HG03045 (cell line): ENCODE measurements at regions not wholly inside any gene's neighbourhood (a gene's known extent, or its start where the extent isn't known, plus 50 kb on each side); places are given as distances from the start of the nearest gene placed in this dataset.
"Not testable (repeated sequence)": the region's sequence is repeated elsewhere in the genome, so short reads cannot be mapped to it uniquely, and the experiment has no call there.

Experiments used
- ATAC-seq: cut with Tn5 transposase; IDR thresholded peaks from one replicate; pipeline ENCODE4 v1.9.1; 2021; ENCODE audit warnings: mild to moderate bottlenecking, moderate library complexity; ENCODE audit not compliant: unreplicated experiment

DNA sequence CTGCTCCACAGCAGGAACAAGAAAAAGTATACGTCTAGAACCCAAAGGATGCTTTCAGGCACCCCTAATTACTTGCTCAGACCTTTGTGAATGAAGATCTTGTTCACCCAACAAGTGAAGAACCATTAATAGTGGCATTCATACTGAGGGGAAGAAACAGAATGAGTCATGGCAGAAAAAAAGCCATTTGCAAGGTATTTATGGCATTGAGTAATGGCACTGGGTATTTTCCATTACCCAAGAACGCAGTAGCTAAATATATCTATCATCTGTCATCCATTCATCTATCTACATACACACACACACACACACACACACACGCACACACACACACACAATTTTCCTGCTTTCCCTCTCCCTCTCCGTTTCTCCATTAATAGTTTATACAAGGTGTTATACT is 56.4 kb upstream of the XIRP2 start:
- ATAC-seq: no peak

DNA sequence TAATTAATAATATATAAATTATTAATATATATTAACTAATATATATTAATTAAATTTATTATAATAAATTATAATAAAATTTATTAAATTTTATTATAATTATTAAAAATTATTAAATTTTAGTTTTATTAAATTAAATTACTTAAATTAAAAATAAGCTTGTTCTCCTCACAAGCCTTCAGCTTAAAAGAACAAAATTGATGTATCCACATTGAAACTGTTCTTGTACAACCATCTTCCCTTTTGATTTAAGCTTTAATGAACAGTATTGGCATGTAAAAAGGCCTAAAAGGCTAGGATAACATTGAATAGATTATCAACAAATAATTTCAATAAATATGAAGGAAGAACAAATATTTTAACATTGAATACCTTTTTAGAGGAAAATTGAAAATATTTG is 62.4 kb upstream of the XIRP2 start:
- ATAC-seq: no peak

DNA sequence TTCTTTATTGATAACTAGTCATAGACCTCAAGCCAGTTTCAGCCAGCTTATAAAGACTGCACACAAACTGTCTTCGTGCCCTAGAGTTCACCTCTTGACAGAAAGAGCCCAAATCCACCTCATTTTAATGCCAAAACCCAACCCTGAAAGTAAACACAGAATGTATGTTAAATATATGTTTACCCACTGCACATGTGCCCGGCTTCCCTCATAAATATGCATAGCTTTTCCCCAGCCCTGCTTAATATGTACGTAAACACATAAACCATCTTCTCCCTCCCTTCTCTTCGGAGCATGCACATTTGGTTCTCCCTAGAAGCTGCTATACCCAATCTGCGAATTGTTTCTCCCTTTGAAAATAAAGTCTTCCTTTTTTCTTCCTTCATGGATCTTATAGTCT is 73.9 kb upstream of the XIRP2 start:
- no peak for ATAC-seq

DNA sequence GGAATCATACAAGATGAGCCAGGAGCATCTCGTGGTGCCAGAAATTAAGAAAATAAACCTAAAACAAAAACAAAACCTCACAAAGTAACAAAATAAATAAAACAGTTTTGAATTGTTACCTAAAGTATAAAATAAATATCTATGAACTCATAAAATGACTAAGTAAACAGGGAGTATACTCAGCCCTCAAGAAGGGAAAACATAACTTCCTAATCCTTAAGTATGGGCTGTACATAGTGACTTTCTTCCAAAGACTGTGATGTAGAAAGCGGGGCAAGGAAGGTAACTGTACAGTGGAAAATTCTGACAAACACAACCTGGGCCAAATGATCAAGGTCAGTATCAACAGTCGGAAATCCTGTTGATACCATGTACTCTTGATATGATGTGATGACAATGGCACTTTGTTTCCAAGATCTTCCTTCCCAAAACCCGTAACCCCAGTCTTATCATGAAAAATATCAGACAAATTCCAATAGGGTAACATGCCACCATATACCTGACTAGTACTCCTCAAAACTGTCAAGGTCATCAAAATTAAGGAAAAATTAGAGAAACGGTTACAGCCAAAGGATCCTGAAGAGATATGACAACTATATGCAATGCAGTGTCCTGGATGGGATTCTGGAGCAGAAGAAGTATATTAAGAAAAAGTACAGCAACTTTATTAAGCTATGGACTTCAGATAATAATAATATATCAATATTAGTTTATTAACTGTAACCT is 76.0 kb upstream of the XIRP2 start:
- no peak for ATAC-seq

DNA sequence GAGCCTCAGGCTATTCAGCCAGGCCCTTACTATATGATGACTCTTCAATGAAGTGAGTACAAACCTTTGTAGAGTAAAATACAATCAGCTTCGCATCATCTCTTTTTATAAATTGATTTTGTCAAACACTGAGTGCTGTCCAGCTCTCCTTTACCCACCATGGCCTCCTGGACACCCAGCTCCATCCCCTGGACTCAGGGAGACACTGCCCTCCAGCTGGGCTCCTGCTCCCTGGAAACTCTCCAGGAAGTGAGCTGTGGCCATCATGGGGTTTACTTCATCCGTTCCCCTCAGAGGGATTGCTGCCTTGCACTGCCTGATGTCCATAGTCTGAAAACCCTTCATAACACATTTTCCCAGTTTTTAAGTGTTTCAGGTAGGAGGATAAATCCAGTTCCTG is 82.5 kb upstream of the XIRP2 start:
- no peak for ATAC-seq

DNA sequence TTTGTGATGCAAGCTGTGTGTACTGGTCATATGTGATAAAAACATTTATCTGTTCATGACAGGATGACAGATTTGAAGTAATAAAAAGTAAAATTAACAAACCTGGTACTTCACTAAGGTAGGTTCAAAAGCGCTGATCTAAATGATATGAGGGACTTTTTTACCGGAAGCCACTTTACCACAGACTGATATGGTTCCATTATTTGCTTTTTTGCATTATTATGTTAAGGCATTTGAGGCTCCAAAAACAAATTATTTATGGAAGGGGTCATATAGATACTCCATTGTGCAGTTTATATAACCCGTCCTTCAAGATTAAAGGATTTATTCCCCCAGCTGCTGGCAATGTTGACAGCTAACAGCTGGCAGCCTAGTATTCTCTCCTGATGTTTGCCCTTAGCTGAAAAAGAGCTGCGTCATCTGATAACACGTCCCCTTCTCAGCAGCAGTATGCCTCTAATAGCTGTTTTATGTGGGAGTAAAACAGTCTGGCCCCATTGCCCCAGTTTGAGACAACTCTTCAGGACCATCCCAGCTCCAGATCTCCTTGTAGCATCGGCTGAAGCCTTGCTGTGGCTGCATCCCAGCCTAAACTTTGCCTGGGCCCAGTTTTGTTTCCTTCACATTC is 84.8 kb upstream of the XIRP2 start:
- ATAC-seq: no peak

DNA sequence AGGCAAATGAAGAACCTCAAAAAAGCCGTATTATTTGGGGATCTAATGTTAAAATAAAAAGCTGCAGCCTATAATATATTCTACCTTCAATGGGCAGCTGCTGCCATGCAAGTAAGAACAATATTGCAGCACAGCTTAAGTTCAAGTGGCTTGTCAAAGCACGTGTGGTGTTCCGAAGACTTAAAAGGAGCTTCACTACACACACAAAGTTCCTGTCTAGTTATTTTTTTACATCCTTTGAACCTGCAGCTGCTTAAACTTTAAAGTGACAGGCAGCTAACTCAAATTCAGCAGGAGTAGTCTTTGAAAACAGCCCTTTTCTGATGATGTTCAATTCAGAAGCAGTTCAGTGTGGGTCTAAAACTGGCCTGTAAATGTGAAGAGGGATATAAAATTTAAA is 85.8 kb upstream of the XIRP2 start:
- ATAC-seq: no peak

DNA sequence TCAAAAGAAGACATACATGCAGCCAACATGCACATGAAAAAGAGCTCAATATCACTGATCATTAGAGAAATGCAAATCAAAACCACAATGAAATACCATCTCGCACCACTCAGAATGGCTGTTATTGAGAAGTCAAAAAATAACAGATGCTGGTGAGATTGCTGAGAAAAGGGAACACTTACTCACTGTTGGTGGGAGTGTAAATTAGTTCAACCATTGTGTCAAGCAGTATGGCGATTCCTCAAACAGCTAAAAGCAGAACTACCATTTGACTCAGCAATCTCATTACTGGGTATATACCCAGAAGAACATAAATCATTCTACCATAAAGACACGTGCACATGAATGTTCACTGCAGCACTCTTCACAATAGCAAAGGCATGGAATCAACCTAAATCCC is 95.5 kb upstream of the XIRP2 start:
- ATAC-seq: no peak

DNA sequence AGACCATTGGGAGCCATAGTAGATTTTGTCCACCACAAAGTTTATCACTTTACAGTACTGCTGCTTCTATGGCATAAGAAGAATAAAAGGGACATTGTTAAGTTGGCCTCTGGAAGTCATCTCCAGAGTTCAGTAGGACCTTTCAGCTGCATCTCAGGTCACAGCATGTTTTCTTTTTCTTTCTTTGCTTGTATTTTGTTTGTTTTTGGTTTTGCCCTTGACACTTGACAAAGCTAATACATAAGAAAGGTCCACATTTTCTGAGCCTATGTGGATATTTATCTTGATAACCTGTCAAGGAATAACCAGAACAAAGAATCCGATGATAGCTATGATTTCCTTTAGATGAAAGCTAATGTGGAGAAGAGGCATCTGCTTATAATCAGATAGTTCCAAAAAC is 101.6 kb upstream of the XIRP2 start:
- no peak for ATAC-seq

DNA sequence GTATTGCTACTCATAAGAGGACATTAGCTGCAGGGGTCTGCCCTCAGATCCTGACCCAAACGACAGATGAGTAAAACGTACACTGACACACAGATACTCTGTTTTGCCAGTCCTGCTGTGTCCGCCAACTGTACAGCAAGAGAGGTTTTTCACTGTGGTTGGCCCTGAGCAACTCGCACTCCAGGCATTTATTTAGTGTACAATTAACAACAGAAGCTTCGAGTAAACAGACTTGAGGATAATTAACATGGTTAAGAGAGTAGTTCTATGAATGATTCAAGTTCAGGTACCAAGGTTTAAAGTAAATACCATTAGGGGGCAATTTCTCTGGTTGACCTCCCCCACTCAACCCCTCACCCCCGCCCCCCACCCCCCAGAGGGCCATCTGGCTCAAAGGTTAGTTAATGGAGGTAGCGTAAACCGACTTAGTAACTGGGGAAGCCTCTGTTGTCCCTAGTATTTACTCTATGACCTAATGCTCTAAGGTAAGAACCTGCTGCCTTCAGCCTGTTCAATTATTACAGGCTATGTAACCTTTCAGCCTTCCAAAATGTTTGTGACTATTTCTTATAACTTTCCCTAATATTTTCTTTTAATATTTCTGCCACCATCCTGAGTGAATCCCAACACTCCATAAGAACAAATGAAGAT is 103.9 kb upstream of the XIRP2 start:
- no peak for ATAC-seq

DNA sequence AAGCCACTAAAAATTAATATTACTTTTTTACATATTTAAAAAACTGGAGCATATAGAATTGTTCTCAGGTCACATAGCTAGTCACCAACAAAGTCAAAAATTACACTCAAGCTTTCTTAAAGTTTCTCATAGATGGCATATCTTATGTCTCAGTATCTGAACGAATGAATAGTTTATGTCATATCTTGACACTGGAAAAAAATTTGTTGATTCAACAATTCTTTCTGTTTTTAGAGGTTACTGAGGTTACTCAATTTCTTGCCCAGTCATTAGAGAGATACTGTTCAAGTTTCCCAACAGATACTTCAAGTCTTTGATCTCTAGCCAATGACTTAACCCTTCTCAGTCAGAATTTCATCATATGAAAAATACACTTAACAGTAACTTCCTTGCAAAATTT is 113.1 kb upstream of the XIRP2 start:
- no peak for ATAC-seq

DNA sequence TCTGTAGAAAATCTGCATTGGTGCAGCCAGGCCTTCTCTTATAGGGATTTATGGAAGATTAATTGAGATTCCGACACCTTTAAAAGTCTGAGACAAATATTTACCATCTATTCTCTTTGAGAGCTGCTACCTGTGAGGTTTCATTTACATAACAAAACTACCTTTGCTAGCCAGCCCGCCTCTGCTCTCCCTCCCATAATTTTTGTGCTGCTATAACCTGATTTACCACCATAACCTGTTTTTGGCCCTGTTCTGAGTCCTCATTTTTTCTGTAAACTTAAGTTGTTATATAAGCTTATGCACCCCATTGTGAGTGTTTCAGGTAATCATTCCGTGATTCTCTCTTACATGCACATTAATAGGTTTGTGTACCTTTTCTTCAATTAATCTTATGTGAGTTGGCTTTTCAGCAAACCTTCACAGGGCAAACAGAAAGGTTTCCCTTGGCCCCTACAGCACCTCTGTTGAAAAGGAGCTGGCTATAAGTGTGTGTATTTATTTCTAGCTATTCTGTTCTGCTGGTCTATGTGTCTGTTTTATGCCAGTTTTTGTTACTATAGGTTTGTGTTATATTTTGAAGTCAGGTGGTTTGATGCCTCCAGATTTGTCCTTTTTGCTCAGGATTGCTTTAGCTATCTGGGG is 114.9 kb upstream of the XIRP2 start:
- ATAC-seq: no peak

DNA sequence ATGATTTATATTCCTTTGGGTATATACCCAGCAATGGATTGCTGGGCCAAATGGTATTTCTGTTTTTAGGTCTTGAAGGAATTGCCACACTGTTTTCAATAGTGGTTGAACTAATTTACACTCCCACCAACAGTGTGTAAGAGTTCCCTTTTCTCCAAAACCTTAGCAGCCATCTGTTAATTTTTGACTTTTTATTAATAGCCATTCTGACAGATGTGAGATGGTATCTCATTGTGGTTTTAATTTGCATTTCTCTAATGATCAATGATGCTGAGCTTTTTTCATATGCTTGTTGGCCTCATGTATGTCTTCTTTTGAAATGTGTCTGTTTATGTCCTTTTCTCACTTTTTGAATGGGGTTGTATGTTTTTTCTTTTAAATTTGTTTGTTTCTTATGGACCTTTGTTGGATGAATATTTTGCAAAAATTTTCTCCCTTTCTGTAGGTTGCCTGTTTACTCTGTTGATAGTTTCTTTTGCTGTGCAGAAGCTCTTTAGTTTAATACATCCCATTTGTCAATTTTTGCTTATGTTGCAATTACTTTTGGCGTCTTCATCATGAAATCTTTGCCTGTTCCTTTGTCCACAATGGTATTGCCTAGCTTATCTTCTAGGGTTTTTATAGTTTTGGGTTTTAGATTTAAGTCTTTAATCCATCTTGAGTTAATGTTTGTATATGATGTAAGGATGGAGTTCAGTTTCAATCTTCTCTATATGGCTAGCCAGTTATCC is 119.7 kb upstream of the XIRP2 start:
- ATAC-seq: no peak

DNA sequence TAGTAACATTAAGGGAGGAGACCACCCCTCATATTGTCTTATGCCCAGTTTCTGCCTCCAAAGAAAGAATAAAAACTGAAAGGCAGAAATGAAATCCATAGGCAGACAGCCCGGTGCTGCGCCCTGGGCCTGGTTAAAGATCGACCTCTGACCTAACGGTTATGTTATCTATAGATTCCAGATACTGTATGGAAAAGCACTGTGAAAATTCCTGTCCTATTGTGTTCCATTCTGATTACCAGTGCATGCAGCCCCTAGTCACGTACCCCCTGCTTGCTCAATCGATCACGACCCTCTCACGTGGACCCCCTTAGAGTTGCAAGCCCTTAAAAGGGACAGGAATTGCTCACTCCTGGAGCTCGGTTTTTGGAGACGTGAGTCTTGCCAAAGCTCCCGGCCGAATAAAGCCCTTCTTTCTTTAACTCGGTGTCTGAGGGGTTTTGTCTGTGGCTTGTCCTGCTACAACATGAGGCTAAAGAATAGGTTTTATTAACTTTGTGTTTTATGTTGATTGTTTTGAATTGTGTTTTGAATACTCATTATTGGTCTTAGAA is 121.4 kb upstream of the XIRP2 start:
- not testable (repeated sequence) for ATAC-seq

DNA sequence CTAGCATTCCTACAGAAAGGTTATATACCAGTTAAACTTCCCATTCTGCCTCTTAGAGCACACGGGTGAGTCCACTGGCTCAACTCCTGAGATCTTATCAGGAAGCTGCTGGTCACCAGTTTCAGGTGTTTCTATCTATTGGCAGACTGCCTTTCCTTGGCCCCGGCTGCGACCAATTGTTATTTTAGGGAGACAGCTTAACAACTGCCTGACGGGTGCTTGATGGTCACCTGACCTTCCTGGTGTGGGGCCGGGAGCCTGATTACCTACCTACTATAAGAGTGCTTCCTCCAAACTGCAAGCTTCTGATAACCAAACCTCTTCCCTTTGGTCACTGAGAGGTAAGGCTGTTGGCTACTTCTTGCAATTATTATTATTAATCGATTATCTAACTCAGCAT is 122.1 kb upstream of the XIRP2 start:
- ATAC-seq: no peak

DNA sequence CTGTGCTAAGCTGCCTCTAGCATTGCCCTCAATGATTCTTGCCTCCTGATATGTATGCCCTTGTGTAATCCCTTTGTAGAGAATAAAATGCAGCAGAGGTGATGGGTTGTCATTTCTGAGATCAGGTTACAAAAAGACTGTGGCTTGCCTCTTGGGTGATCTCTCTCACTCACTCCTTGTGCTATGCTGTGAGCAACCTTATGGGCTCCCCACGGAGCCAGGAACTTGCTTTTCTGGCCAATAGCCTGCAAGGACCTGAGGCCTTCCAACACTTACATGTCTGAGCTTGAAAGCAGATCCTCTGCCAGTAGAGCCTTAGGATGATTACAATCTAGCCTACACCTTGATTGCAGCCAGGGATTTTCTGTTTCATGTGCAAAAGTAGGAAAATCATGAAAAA is 123.1 kb upstream of the XIRP2 start:
- no peak for ATAC-seq

DNA sequence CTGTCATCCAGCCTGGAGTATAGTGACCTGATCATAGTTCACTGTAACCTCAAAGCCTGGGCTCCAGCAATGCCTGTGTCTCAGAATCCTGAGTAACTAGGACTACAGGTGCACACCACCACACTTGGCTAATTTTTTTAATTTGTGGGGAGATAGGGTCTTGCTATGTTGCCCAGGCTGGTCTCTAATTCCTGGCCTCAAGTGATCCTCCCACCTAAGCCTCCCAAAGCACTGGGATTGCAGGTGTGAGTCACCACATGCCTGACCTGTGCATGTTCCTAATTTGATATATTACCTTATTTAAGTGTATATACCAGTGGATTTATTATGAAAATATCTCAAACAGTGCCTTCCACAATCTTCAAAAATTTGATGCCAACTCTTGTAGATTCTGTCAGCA is 123.6 kb upstream of the XIRP2 start:
- no peak for ATAC-seq

DNA sequence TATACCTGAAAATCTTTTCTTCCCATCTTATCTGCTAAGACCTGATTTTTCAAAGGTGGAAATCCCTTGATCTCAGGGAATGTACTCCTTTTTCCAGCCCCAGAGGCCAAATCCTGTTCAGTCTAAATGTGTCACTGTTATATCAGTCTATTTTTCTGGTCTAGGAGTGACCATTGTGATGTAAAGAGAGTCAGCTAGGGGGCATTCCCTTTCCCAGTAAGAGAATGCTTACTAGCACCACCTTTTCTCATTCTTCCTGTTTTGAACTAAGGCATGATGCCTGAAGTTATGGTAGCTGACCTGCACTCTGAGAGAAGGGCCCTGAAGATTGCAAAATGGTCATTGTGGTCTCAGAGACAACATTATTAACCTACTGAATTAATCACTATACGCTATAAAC is 124.1 kb upstream of the XIRP2 start:
- ATAC-seq: no peak

DNA sequence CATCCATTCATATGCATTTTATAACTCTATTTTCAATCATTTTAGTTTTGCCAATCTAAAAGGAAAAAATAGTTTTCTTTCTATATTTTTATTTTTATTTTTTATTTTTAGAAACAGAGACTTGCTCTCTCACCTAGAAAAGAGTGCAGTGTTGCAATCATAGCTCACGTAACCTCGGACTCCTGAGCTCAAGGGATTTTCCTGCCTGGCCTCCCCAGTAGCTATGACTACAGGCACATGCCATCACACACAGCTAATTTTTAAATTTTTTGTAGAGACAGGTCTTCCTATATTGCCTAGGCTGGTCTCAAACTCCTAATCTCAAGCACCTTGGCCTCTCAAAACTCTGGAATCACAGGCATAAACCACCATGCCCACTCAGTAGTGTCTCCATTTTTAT is 125.5 kb upstream of the XIRP2 start:
- no peak for ATAC-seq

DNA sequence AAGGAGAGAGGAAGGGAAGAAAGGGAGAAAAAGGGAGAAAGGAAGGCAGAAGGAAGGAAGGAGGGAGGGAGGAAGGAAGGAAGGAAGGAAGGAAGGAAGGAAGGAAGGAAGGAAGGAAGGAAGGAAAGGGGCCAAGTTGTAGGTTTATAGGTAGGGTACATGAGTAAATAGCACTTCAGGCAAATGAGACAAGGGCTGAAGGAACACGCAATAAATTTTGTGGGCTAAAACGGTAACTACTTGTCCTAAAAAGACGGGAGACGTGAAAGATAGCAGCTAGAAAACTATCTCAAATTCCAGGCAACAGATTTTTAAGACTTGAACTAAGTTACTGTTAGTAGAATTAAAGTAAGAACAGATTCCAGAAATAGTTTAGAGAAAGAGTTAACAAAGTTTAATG is 129.3 kb upstream of the XIRP2 start:
- ATAC-seq: no peak

DNA sequence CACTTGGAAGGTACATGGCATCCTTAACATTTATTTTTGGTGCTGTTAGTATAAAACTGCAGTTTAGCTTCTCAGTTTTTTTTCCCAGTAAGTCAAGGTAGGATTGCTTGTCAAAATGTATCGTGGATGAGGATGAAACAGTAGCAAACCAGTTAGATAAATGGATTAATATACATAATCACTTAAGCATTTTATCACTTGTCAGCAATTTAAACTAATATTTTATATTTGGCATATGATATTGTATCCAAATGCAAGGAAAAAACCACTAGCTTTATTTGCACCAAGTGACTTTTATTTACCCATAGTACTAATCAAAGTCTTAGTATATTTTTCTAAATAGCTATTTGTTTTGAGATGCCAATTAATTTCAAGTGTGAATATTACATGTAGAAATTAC is 137.7 kb upstream of the XIRP2 start:
- no peak for ATAC-seq
